Upper lobe of right lung (tissue), 1 donor: ENCODE measurements at regions not wholly inside any gene's neighbourhood (a gene's known extent, or its start where the extent isn't known, plus 50 kb on each side); places are given as distances from the start of the nearest gene placed in this dataset.

Experiments
- ATAC-seq: fragments of 200-7000 bp; cut with Tn5 transposase; one replicate; pipeline ENCODE4 v1.9.1; 2020; ENCODE audit warnings: mild to moderate bottlenecking, moderate library complexity
- DNase-seq: peaks from one replicate; pipeline ENCODE4 v3.0.0-alpha.2; 2020
- H3K27ac ChIP-seq: fragments of 200-600 bp; one replicate; pipeline ENCODE4 v1.8.0; 2022
- H3K27me3 ChIP-seq: fragments of 200-600 bp; one replicate; pipeline ENCODE4 v1.8.0; 2022; ENCODE audit warnings: mild to moderate bottlenecking
- H3K36me3 ChIP-seq: fragments of 200-600 bp; one replicate; pipeline ENCODE4 v1.8.0; 2022
- H3K4me1 ChIP-seq: fragments of 200-600 bp; one replicate; pipeline ENCODE4 v1.8.0; 2022
- H3K4me3 ChIP-seq: fragments of 200-600 bp; one replicate; pipeline ENCODE4 v1.8.0; 2022; ENCODE audit warnings: mild to moderate bottlenecking
- H3K9me3 ChIP-seq: fragments of 200-600 bp; one replicate; pipeline ENCODE4 v1.8.0; 2022
- intact Hi-C: fragments of 100-400 bp; cut with DNase I; formaldehyde crosslinking; loops from one replicate; pipeline ENCODE4 v1.11.0; 2022
- TF ChIP-seq, protein P1 (sequence below): fragments of 200-600 bp; IDR thresholded peaks from one replicate; pipeline ENCODE4 v1.8.0; 2022; ENCODE audit warnings: antibody characterized with exemption
- donor health status: DM: no; HTN: yes; CAD: no; lungs with severe emphysema.

DNA sequence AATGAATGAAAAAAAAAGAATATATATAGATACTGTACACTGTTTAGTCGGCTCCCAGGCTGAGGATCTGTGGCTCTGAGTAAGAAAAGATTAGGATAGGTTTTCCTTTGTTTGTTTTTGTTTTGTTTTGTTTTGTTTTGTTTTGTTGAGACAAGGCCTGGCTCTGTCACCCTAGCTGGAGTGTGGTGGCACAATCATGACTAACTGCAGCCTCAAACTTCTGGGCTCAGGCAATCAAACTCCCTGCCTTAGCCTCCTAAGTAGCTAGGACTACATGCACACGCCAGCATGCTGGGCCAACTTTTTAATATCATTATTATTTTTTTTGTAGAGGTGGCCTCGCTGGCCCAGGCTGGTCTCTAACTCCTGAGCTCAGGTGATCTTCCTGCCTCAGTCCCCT lies 87.9 kb upstream of the PTBP2 start:
- no peak for ATAC-seq
- Histone ChIP-seq H3K36me3 (no peaks in the 10 kb centered on the region), H3K4me3 (no peak overlapping the region), H3K4me1 (no peaks in the 10 kb centered on the region), H3K27me3 (no peaks in the 10 kb centered on the region), H3K27ac (no peak overlapping the region), H3K9me3 (no peaks in the 10 kb centered on the region)
- TF ChIP-seq, protein P1, sequence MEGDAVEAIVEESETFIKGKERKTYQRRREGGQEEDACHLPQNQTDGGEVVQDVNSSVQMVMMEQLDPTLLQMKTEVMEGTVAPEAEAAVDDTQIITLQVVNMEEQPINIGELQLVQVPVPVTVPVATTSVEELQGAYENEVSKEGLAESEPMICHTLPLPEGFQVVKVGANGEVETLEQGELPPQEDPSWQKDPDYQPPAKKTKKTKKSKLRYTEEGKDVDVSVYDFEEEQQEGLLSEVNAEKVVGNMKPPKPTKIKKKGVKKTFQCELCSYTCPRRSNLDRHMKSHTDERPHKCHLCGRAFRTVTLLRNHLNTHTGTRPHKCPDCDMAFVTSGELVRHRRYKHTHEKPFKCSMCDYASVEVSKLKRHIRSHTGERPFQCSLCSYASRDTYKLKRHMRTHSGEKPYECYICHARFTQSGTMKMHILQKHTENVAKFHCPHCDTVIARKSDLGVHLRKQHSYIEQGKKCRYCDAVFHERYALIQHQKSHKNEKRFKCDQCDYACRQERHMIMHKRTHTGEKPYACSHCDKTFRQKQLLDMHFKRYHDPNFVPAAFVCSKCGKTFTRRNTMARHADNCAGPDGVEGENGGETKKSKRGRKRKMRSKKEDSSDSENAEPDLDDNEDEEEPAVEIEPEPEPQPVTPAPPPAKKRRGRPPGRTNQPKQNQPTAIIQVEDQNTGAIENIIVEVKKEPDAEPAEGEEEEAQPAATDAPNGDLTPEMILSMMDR: no peak
- intact Hi-C loops: no loop called here
- DNase-seq: no peak

DNA sequence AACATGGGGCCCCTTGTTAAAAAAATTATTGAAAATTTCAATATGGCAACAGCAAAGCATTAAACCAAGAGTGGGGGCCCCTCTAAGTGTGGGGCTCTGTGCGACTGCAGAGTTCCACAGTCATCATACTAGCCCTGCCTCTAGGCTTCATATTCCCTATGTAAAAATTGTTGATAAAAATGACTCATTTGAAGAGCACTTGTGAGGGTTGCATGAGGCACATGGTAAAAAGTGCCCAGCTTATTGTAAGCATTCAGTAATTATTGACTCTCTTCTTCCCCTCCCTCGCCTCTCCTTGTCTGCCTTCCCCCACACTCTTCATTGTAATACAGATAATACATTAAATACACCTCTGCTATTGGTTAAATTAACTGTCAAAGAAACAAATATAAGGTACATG lies 86.7 kb upstream of the PTBP2 start:
- H3K4me3 ChIP-seq: no peak overlapping the region
- H3K36me3 ChIP-seq: no peaks in the 10 kb centered on the region
- no peaks in the 10 kb centered on the region for H3K9me3 ChIP-seq
- no peak overlapping the region for H3K27ac ChIP-seq
- TF ChIP-seq, protein P1: no peak
- no peaks in the 10 kb centered on the region for H3K27me3 ChIP-seq
- H3K4me1 ChIP-seq: no peaks in the 10 kb centered on the region
- intact Hi-C loops: no loop called here
- ATAC-seq: peak; percentile 43
- DNase-seq: no peak

DNA sequence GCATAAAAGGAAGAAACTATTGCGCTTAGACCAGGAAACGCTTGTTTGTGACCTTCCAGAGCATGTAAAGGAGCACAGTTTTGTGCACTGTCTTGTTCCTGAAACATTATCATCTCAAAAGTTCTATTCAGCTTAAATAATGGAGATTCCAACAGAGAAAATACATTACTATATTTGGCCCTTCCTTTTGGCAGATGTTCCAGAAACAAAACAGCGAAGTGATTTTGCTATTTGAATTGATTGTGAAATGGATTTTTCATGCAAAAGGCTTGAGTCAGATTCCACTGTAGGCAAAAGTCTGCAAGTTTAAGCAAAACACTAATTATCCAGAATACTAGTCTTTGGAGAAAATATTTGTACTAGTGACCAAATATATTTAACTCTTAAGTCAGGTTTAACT lies 80.3 kb upstream of the PTBP2 start:
- TF ChIP-seq, protein P1: no peak
- H3K4me1 ChIP-seq: no peaks in the 10 kb centered on the region
- ATAC-seq (no peak), DNase-seq (no peak)
- H3K4me3 ChIP-seq: no peak overlapping the region
- no peak overlapping the region for H3K27ac ChIP-seq
- H3K36me3 ChIP-seq: no peaks in the 10 kb centered on the region
- intact Hi-C loops: no loop called here
- no peaks in the 10 kb centered on the region for H3K9me3 ChIP-seq
- no peaks in the 10 kb centered on the region for H3K27me3 ChIP-seq

DNA sequence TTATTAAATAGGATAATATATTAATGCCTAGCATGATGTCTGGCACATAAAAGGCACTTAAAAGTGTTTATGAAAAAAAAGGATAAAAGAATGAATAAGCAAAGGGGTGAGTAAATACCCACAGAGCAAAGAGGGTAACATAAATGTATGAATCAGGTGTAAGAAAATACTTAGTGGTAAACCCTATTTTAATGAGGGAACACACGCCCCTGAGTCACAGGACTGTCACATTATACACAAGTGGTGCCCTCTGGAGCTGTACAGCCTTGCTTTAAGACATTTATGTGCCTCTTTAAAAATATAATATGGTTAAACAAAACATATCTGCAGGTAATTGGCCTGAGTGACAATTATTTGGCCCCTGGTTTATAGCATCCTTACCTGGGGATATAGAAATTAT lies 78.1 kb upstream of the PTBP2 start:
- no peak for DNase-seq
- TF ChIP-seq, protein P1: no peak
- no peaks in the 10 kb centered on the region for H3K9me3 ChIP-seq
- intact Hi-C loops: no loop called here
- no peak for ATAC-seq
- no peaks in the 10 kb centered on the region for H3K36me3 ChIP-seq
- no peak overlapping the region for H3K27ac ChIP-seq
- no peaks in the 10 kb centered on the region for H3K4me1 ChIP-seq
- no peaks in the 10 kb centered on the region for H3K27me3 ChIP-seq
- no peak overlapping the region for H3K4me3 ChIP-seq

DNA sequence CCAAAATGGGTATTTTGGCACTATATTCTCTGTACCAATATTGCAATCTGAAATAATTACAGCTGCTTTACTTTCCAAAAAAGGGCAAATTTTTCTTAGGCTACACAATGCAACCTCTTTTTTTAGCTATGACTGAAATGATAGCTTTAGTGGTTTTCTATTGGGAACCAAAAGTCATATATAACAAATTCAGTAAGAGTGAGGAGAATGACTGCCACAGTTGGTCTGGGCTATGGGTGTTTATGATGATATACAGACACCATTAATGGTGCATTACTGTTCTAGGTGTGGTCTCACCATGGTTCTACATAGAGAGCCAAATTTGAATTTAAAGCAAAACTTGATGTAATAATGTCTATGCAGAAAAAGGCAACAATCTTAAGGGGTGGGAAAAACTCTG lies 72.3 kb upstream of the PTBP2 start:
- no peak overlapping the region for H3K27ac ChIP-seq
- DNase-seq (no peak), ATAC-seq (no peak)
- H3K9me3 ChIP-seq: no peaks in the 10 kb centered on the region
- TF ChIP-seq, protein P1: no peak
- H3K4me3 ChIP-seq: no peak overlapping the region
- intact Hi-C loops: no loop called here
- H3K4me1 ChIP-seq: no peaks in the 10 kb centered on the region
- H3K27me3 ChIP-seq: no peaks in the 10 kb centered on the region
- no peaks in the 10 kb centered on the region for H3K36me3 ChIP-seq

DNA sequence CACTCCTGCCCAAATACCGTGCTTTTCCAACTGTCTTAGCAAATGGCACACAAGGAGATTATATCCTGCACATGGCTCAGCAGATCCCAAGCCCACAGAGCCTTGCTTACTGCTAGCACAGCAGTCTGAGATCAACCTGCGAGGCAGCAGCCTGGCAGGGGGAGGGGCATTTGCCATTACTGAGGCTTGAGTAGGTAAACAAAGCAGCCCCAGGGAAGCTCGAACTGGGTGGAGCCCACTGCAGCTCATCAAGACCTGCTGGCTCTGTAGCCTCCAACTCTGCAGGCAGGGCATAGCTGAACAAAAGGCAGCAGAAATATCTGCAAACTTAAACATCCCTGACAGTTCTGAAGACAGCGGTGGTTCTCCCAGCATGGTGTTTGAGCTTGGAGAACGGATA lies 70.1 kb upstream of the PTBP2 start:
- no peaks in the 10 kb centered on the region for H3K9me3 ChIP-seq
- TF ChIP-seq, protein P1: no peak
- no peaks in the 10 kb centered on the region for H3K36me3 ChIP-seq
- no peaks in the 10 kb centered on the region for H3K27me3 ChIP-seq
- no peak overlapping the region for H3K27ac ChIP-seq
- ATAC-seq: no peak
- no peak overlapping the region for H3K4me3 ChIP-seq
- H3K4me1 ChIP-seq: no peaks in the 10 kb centered on the region
- intact Hi-C loops: no loop called here
- no peak for DNase-seq
